Activated CD8-positive, alpha-beta T cell treated with anti-CD3 and anti-CD28 coated beads for 36 hours (primary cell): ENCODE measurements at regions not wholly inside any gene's neighbourhood (a gene's known extent, or its start where the extent isn't known, plus 50 kb on each side); places are given as distances from the start of the nearest gene placed in this dataset.

Experiments
- ATAC-seq: fragments of 200-7000 bp; cut with Tn5 transposase; one replicate; pipeline ENCODE4 v1.10.0; 2021; ENCODE audit warnings: mild to moderate bottlenecking, moderate library complexity
- CTCF ChIA-PET: fragments of 350-600 bp; sonication (Branson Sonifier 250); formaldehyde crosslinking; loops from one replicate; lab custom pipeline; 2021; ENCODE audit warnings: antibody characterized with exemption; lab: Charles Lee
- POLR2A ChIA-PET: fragments of 350-600 bp; sonication (Branson Sonifier 250); formaldehyde crosslinking; loops from one replicate; lab custom pipeline; 2021; ENCODE audit warnings: antibody characterized with exemption; lab: Charles Lee
- DNase-seq: peaks from one replicate; pipeline ENCODE4 v3.0.0-alpha.2; 2020
- H3K27ac Mint-ChIP-seq: one replicate; pipeline ENCODE4 v1.8.0; 2021; ENCODE audit warnings: mild to moderate bottlenecking, mixed read lengths
- H3K27me3 Mint-ChIP-seq: one replicate; pipeline ENCODE4 v1.8.0; 2021; ENCODE audit warnings: mixed read lengths
- H3K36me3 Mint-ChIP-seq: one replicate; pipeline ENCODE4 v1.8.0; 2021; ENCODE audit warnings: low read depth, mixed read lengths
- H3K4me1 Mint-ChIP-seq: one replicate; pipeline ENCODE4 v1.8.0; 2021; ENCODE audit warnings: low read depth, mixed read lengths
- H3K4me3 Mint-ChIP-seq: one replicate; pipeline ENCODE4 v1.8.0; 2021; ENCODE audit warnings: mild to moderate bottlenecking, moderate library complexity, mixed read lengths
- H3K9me3 Mint-ChIP-seq: one replicate; pipeline ENCODE4 v1.8.0; 2021; ENCODE audit warnings: mixed read lengths
- intact Hi-C: fragments of 100-400 bp; cut with micrococcal nuclease; formaldehyde crosslinking; loops from one replicate; pipeline ENCODE4 v1.10.0; 2022
- TF ChIP-seq, protein P1 (sequence below): fragments of 200-600 bp; IDR thresholded peaks from one replicate; pipeline ENCODE4 v1.8.0; 2022; ENCODE audit warnings: antibody characterized with exemption, mild to moderate bottlenecking

DNA sequence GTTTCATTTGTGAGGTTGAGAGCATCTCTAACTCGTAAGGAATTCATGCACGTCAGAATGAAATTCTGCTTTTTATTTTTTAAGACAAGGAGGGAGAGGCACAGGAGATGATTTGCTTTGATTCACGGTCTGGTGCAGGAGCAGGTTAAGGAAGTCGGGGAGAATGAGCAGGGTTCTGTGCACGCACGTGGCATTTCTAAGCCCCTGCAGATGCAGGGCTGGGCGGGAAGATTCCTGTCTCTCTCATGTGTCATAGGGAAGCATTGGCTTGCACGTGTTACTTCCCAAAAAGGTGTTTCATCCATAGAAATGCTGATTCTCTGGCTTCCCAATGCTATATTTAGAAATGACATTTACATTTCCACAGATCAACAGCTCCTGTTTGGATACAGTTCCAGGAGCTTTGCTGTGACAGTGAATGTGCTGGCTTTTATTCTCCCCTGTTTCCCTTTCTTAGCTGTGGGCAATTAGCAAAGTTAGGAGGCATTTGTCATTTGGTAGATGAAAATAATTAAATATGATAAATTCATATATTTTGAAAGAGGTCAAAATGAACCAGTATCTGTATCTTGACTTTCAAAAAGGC lies 119.7 kb upstream of the ZFP64 start:
- DNase-seq = no peak
- H3K36me3 Mint-ChIP-seq = no peaks in the 10 kb centered on the region
- no peaks in the 10 kb centered on the region for H3K9me3 Mint-ChIP-seq
- no peak overlapping the region for H3K4me3 Mint-ChIP-seq
- CTCF ChIA-PET = interaction anchor here (0.8 to 2.4 kb wide), 26 partner anchors 10 to 1236 kb away, joined by 3 to 21 read pairs (median 5); no protein-coding TSS in a partner anchor
- peaks cover 18% of the 10 kb centered on the region for H3K4me1 Mint-ChIP-seq
- intact Hi-C loops = loop anchor here (5.0 to 10.0 kb wide), 2 partner anchors 66 to 903 kb away; no protein-coding TSS in a partner anchor
- H3K27me3 Mint-ChIP-seq = no peaks in the 10 kb centered on the region
- POLR2A ChIA-PET = no interaction called here
- TF ChIP-seq, protein P1, sequence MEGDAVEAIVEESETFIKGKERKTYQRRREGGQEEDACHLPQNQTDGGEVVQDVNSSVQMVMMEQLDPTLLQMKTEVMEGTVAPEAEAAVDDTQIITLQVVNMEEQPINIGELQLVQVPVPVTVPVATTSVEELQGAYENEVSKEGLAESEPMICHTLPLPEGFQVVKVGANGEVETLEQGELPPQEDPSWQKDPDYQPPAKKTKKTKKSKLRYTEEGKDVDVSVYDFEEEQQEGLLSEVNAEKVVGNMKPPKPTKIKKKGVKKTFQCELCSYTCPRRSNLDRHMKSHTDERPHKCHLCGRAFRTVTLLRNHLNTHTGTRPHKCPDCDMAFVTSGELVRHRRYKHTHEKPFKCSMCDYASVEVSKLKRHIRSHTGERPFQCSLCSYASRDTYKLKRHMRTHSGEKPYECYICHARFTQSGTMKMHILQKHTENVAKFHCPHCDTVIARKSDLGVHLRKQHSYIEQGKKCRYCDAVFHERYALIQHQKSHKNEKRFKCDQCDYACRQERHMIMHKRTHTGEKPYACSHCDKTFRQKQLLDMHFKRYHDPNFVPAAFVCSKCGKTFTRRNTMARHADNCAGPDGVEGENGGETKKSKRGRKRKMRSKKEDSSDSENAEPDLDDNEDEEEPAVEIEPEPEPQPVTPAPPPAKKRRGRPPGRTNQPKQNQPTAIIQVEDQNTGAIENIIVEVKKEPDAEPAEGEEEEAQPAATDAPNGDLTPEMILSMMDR = no peak
- H3K27ac Mint-ChIP-seq = no peak overlapping the region
- ATAC-seq = no peak

DNA sequence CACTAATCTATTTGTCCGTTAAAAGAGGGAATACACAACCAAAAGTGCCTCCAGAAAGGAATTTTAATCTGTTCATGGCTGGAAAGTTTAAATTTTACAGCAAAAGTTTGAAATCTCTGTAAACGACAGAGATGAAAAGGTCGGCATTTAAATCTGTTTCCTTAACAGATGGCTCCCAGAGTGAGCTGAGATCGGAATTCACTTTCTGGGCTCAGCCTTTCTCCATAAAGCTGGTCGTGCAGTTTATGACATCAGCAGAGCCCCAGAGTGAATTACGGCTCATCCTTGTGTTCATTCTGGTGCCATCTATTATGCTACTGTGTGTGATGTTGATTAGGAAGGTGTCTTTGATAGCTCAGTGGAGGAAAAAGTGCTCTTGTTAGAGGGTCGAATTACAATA lies 117.6 kb upstream of the ZFP64 start:
- Mint-ChIP-seq H3K36me3 (no peaks in the 10 kb centered on the region), H3K9me3 (no peaks in the 10 kb centered on the region), H3K27ac (no peak overlapping the region), H3K4me1 (peaks cover 29% of the 10 kb centered on the region), H3K4me3 (no peak overlapping the region), H3K27me3 (no peaks in the 10 kb centered on the region)
- ChIA-PET POLR2A (no interaction called here), CTCF (interaction anchor here (0.8 to 1.5 kb wide), 2 partner anchors 62 to 66 kb away, joined by 3 read pairs; no protein-coding TSS in a partner anchor)
- TF ChIP-seq, protein P1 = no peak
- intact Hi-C loops = no loop called here
- ATAC-seq = no peak
- DNase-seq = no peak

DNA sequence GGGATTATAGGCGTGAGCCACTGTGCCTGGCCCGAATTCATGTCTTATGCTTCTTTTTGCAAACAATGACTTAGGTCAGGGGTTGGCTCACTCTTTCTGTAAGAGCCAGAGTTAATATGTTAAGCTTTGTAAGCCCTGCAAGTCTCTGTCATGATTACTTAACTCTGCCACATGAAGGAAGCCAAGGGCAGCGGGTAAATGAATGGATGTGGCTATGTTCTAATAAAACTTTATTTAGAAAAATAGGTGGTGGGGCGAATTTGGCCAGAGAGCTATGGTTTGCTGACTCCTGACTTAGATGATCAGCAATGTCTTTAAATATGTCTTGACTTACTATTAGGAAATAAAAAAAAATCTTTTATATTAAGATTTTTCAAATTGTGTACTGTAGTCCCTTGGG lies 114.9 kb upstream of the ZFP64 start:
- CTCF ChIA-PET = interaction anchor here (1.0 to 1.7 kb wide), 2 partner anchors 10 to 64 kb away, joined by 6 to 11 read pairs; no protein-coding TSS in a partner anchor
- TF ChIP-seq, protein P1 = no peak
- POLR2A ChIA-PET = no interaction called here
- Mint-ChIP-seq H3K4me3 (no peak overlapping the region), H3K9me3 (no peaks in the 10 kb centered on the region), H3K27me3 (no peaks in the 10 kb centered on the region), H3K27ac (no peak overlapping the region), H3K4me1 (peaks cover 35% of the 10 kb centered on the region), H3K36me3 (no peaks in the 10 kb centered on the region)
- DNase-seq (no peak), ATAC-seq (no peak)
- intact Hi-C loops = no loop called here

DNA sequence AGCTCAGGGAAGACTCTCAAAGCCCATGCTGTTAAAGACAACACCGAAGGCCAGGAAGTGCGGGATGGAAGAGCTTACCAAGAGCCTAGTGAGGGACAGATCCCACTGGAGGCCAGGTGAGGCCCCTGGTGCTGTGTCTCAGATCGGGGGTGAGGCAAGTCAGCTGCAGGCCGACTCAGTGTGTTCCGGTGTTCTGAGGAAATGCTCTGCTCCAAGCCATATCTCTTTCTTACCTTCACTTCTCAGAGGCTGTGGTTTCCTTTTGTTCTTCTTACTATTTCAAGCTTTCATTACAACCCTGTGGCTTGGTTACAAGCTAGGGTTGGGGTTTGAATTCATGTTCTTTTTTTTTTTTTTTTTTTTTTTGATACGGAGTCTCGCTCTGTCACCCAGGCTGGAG lies 114.3 kb upstream of the ZFP64 start:
- CTCF ChIA-PET = interaction anchor here (1.0 to 1.7 kb wide), 2 partner anchors 10 to 63 kb away, joined by 6 to 11 read pairs; no protein-coding TSS in a partner anchor
- DNase-seq (peak; percentile 48), ATAC-seq (peak; percentile 85)
- TF ChIP-seq, protein P1 = no peak
- intact Hi-C loops = no loop called here
- POLR2A ChIA-PET = no interaction called here
- peak overlapping the region; percentile 11 for H3K27ac Mint-ChIP-seq
- no peaks in the 10 kb centered on the region for H3K27me3 Mint-ChIP-seq
- H3K36me3 Mint-ChIP-seq = no peaks in the 10 kb centered on the region
- H3K4me3 Mint-ChIP-seq = no peak overlapping the region
- H3K4me1 Mint-ChIP-seq = peaks cover 35% of the 10 kb centered on the region
- no peaks in the 10 kb centered on the region for H3K9me3 Mint-ChIP-seq

DNA sequence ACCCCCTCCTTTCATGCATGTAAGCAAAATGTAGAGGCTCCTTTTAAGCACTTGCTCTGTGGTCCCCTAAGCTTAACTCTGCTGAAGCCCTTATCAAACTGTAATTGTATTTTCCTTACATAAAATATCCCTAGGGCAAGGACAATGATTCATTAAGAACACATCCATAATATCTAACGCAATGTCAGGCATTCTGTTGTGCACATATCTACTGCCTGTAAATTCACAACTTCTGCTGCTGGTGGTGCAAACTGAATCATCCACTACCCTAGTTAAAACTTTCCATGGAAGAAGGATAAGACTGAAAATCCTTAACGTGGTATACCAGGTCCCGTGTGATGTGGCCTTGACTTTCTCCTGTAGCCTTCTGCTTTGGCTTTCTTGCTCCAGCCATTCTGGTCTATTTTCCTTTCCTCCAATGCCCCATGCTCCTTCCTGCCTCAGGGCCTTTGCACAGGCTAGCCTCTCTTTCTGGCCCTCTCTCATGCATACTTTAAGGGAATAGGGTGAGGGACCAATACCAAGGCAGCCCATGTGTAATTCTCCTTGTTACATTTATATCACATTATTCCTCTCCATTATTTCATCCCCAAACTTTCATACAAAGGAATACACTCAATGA lies 113.6 kb upstream of the ZFP64 start:
- POLR2A ChIA-PET = no interaction called here
- H3K27me3 Mint-ChIP-seq = no peaks in the 10 kb centered on the region
- no peak overlapping the region for H3K4me3 Mint-ChIP-seq
- intact Hi-C loops = no loop called here
- no peaks in the 10 kb centered on the region for H3K36me3 Mint-ChIP-seq
- no peaks in the 10 kb centered on the region for H3K9me3 Mint-ChIP-seq
- no peak for DNase-seq
- CTCF ChIA-PET = interaction anchor here (1.0 to 1.7 kb wide), 3 partner anchors 9 to 62 kb away, joined by 3 to 11 read pairs (median 6); no protein-coding TSS in a partner anchor
- H3K4me1 Mint-ChIP-seq = peaks cover 35% of the 10 kb centered on the region
- TF ChIP-seq, protein P1 = no peak
- H3K27ac Mint-ChIP-seq = no peak overlapping the region
- no peak for ATAC-seq
